Bronchial epithelial cell (primary cell): ENCODE measurements at regions not wholly inside any gene's neighbourhood (a gene's known extent, or its start where the extent isn't known, plus 50 kb on each side); places are given as distances from the start of the nearest gene placed in this dataset.

ENCODE experiments used
- DNase-seq: peaks from one replicate; pipeline ENCODE4 v3.0.0-alpha.2; 2010; ENCODE audit warnings: low read depth
- FAIRE-seq: peaks from 2 replicates; lab custom pipeline; 2011; peaks lifted over from hg19 to GRCh38; lab: Jason Lieb, UNC
- H3K27me3 ChIP-seq: 2 replicates; pipeline ENCODE4 v1.5.1; 2011; ENCODE audit warnings: low read length; ENCODE audit not compliant: control insufficient read depth, insufficient read depth
- H3K36me3 ChIP-seq: 2 replicates; pipeline ENCODE4 v1.5.1; 2011; ENCODE audit warnings: low read length; ENCODE audit not compliant: control insufficient read depth, insufficient read depth
- H3K4me3 ChIP-seq: 2 replicates; pipeline ENCODE4 v1.5.1; 2011; ENCODE audit warnings: mild to moderate bottlenecking, low read depth, low read length, control low read depth
- CTCF ChIP-seq: IDR thresholded peaks from 2 replicates; pipeline ENCODE4 v1.5.1; 2011; ENCODE audit warnings: mild to moderate bottlenecking, moderate library complexity, low read length, control low read depth, inconsistent platforms; ENCODE audit not compliant: insufficient read depth, severe bottlenecking

GRCh38 chrX:802846-803245 lies 172.3 kb downstream of the SHOX start:
- Histone ChIP-seq H3K27me3 (no peaks in the 10 kb centered on the region), H3K4me3 (no peak overlapping the region), H3K36me3 (no peaks in the 10 kb centered on the region)
- FAIRE-seq: no peak
- no peak for TF ChIP-seq CTCF
- no peak for DNase-seq

GRCh38 chrX:799808-800207 lies 169.2 kb downstream of the SHOX start:
- no peaks in the 10 kb centered on the region for H3K27me3 ChIP-seq
- no peak for TF ChIP-seq CTCF
- no peak for DNase-seq
- no peaks in the 10 kb centered on the region for H3K36me3 ChIP-seq
- H3K4me3 ChIP-seq: no peak overlapping the region
- no peak for FAIRE-seq

- DNase-seq (no peak), FAIRE-seq (no peak)
- H3K27me3 ChIP-seq: no peaks in the 10 kb centered on the region
- no peak for TF ChIP-seq CTCF
- no peak overlapping the region for H3K4me3 ChIP-seq
- H3K36me3 ChIP-seq: no peaks in the 10 kb centered on the region
Measured at GRCh38 chrX:794311-794710, 163.7 kb downstream of the SHOX start.

GRCh38 chrX:793216-793770 lies 162.7 kb downstream of the SHOX start:
- DNase-seq (no peak), FAIRE-seq (no peak)
- no peak for TF ChIP-seq CTCF
- Histone ChIP-seq H3K4me3 (no peak overlapping the region), H3K36me3 (no peaks in the 10 kb centered on the region), H3K27me3 (no peaks in the 10 kb centered on the region)

- Histone ChIP-seq H3K36me3 (no peaks in the 10 kb centered on the region), H3K27me3 (no peaks in the 10 kb centered on the region), H3K4me3 (no peak overlapping the region)
- FAIRE-seq: no peak
- TF ChIP-seq CTCF: no peak
- no peak for DNase-seq
Measured at GRCh38 chrX:791479-792034, 161.0 kb downstream of the SHOX start.
